Fibroblast of skin of left quadriceps (primary cell): ENCODE measurements at regions not wholly inside any gene's neighbourhood (a gene's known extent, or its start where the extent isn't known, plus 50 kb on each side); places are given as distances from the start of the nearest gene placed in this dataset.
"Not testable (repeated sequence)": the region's sequence is repeated elsewhere in the genome, so short reads cannot be mapped to it uniquely, and the experiment has no call there.

Experiments
- DNase-seq, 2 experiments: peaks; one replicate each; pipeline ENCODE4 v3.0.0-alpha.2; 2013; ENCODE audit warnings: low read depth in 2 of 2

DNA sequence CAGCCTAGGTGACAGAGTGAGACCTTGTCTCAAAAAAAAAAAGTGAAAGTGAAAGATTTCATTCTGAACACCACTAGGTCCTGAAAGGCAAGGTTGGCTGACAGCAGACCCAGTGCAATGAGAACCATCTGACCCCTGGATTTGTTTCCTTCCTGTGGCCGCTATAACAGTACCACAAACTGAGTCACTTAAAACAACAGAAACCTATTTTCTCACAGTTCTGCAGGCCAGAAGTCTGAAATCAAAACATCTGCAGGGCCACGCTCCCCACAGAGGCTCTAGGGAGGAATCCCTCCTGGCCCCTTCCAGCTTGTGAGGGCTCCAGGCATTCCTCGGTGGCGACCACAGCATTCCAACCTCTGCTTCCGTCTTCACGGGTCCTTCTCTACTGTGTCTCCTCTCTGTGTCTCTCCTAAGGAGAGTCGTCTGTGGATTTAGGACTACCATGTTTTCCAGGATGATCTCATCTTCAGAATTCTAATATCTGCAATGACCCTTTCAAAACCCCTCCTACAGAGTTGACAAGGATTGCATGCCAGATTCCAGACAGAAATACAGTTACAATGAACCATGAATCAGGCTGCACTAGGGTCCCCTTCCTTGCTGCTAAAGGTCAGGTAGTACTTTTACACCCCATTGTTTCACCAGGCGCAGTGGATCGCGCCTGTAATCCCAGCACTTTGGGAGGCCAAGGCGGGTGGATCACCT is 78.0 kb upstream of the ADGRL1 start:
- DNase-seq: peak; percentile 86 to 87

DNA sequence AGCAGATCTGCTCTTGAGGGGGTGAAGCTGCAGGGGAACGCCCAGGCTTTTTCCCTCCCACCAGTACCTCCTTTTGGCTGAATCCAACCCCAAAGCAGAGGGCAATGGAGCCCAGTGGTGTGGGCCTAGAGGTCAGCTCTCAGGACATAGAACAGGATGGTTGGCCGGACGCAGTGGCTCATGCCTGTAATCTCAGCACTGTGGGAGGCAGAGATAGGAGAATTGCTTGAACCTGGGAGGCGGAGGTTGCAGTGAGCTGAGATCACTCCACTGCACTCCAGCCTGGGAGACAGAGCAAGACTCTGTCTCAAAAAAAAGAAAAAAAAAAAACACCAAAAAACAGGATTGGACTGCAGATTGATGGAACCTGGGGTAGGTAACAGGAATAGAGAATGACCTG is 73.3 kb upstream of the ADGRL1 start:
- DNase-seq: not testable (repeated sequence)

DNA sequence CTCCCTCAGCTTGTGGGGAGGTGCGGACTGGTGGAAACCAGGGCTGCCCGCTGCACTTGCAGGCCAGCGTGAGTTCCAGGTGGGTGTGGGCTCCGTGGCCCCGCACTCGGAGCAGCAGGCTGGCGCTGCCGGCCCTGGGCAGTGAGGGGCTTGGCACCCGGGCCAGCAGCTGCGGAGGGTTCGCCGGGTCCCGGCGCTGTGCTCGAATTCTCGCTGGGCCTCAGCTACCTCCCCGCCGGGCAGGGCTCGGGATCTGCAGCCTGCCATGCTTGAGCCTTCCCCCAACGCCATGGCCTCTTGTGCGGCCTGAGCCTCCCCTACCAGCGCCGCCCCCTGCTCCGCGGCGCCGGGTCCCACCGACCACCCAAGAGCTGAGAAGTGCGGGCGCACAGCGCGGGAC is 71.6 kb upstream of the ADGRL1 start:
- no peak for DNase-seq

DNA sequence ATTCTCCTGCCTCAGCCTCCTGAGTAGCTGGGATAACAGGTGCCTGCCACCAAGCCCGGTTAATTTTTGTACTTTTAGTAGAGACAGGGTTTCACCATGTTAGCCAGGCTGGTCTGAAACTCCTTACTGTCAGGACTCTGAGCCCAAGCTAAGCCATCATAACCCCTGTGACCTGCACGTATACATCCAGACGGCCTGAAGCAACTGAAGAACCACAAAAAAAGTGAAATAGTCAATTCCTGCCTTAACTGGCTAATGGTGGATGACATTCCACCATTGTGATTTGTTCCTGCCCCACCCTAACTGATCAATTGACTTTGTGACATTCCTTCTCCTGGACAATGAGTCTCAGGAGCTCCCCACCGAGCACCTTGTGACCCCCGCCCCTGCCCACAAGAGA is 69.9 kb upstream of the ADGRL1 start:
- not testable (repeated sequence) for DNase-seq

DNA sequence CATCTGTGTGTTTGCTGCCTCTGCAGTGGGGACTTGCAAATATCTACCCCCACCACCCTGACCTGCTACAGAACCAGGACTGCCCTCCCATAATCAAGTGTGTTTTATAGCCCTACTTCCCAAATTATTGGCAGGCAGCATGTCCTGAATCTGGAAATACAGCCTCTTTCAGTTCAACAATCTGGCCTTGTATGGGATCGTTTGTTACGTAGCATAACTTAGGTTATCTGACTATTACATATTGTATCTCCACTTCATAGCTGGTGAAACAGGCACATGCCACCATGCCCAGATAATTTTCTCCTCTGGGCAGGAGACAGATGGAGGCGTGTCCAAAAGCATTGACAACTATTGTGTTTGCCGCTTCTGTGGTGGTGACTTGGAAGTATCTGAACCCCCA is 66.7 kb upstream of the ADGRL1 start:
- no peak for DNase-seq

DNA sequence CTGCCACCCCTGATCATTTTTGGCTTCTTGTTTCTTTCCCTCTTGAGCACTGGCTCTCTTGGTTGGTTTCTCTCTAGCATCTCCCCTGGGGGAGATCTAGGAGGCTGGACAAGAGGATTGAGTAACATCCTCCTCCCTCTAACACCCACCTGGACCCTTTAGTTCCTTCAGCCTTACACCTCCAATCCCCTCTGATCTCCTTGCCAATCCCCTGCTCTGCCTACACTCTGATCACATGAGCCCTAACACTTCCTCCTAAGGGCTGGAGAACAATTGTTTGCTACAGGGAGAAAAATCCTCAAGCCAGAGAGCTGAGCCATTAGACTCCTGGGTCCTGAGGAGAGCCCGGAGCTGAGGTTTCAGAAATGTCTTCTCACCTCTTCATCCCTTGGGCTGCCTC is 65.9 kb upstream of the ADGRL1 start:
- DNase-seq: no peak

DNA sequence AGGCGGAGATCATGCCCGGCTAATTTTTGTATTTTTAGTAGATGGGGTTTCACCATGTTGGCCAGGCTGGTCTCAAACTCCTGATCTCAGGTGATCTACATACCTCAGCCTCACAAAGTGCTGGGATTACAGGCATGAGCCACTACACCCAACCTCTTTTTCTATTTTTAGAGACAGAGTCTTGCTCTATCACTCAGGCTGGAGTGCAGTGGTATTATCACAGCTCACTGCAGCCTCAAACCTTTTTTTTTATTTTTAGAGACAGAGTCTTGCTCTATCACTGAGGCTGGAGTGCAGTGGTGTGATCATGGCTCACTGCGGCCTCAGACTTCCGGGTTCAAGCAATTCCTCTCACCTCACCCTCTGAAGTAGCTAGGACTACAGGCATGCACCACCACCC is 64.6 kb upstream of the ADGRL1 start:
- DNase-seq: not testable (repeated sequence)

DNA sequence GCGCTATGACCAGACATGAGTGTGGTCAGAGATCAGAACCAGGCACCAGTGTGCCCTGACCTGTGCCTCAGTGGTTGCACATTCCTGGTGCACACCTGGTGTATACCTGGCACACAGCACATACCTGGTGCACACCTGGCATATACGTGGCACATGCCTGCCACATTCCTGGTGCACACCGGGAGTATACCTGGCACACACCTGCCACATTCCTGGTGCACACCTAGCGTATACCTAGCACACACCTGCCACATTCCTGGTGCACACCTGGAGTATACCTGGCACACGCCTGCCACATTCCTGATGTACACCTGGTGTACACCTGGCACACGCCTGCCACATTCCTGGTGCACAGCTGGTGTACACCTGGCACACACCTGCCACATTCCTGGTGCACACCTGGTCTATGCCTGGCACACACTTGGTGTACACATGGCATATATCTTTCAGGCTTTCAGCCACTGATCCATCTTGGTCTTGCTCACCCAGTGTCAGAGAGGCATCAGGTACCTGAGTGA is 61.3 kb upstream of the ADGRL1 start:
- no peak for DNase-seq

DNA sequence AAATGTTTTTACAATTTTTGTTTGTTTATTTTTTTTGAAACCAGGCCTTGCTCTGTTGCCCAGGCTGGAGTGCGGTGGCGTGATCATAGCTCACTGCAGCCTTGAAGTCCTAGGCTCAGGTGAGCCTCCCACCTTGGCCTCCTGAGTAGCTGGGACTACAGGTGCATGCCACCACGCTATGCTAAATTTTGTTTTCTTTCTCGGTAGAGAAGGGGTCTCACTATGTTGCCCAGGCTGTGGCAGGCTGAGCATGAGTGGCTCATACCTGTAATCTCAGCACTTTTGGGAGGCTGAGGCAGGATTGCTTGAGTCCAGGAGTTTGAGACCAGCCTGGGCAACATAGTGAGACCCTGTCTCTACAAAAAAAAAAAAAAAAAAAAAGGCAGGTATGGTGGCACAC is 60.2 kb upstream of the ADGRL1 start:
- DNase-seq: not testable (repeated sequence)

DNA sequence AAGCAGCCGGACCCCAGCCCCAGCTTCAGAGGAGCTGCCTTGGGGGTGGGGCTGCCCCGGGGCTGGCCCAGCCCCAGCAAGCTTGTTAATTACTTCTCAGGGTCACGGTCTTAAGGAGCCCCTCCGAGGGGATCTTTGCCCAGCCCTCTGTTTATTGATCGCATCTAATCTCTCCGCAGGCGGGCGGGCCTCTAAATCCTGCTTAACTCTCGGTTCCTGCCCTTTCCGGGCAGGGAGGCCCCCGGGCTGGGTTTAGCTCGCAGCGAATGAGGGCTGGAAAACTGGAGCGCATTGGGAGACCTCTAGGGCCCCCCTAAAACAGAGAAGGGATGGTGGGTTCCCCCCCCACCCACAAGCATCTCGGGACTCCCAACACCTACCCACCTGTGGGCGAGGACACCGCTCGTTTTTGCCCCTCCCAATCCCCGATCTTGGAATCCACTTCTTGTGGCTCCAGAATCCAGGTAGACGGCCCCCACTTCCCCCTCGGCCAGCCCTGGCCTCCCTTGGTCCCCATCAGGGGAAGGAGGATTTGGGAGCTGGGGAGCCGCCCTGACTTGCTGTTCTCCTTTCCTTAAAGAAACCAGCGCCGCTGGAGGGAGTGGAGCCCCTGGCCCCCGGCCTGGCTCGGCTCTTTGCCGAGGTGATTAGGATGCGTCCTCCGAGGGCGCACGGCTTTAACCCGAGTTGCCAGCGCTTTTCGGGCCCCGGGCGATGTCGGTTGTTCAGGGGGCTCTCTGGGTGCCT is 59.5 kb upstream of the ADGRL1 start:
- DNase-seq: no peak

DNA sequence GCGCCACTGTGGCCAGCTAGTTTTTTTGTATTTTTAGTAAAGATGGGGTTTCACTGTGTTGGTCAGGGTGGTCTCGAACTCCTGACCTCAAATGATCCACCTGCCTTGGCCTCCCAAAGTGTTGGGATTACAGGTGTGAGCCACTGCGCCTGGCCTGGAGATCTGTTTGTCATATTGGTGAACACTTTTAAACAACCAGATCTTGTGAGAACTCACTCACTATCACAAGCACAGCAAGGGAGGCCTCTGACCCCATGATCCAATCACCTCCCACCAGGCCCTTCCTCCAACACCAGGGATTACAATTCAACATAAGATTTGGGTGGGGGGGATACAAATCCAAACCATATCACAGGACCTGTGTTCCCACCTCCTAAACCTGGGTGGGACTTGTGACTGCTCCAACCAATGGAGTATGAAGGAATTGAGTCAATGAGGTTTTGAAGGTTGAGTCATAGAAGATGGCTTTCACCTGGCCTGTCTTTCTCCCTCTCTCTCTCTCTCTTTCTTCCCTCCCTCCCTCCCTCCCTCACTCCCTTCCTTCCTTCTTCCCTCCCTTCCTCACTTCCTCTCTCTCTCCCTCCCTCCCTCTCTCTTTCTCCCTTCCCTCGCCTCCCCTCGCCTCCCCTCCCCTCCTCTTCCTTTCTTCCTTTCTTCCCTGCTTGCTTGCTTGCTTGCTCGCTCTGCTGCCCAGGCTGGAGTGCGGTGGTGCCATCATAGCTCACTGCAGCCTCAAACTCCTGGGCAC is 50.1 kb upstream of the ADGRL1 start:
- not testable (repeated sequence) for DNase-seq
